HG03159 (cell line): ENCODE measurements at regions not wholly inside any gene's neighbourhood (a gene's known extent, or its start where the extent isn't known, plus 50 kb on each side); places are given as distances from the start of the nearest gene placed in this dataset.
"Not testable (repeated sequence)": the region's sequence is repeated elsewhere in the genome, so short reads cannot be mapped to it uniquely, and the experiment has no call there.

Experiments
- ATAC-seq: cut with Tn5 transposase; IDR thresholded peaks from one replicate; pipeline ENCODE4 v1.9.1; 2021; ENCODE audit warnings: mild to moderate bottlenecking, moderate library complexity; ENCODE audit not compliant: unreplicated experiment

- no peak for ATAC-seq
These were observed 1002.7 kb downstream of the STPG2 start for GRCh38 chr4:97140545-97140944.

GRCh38 chr4:97141332-97141731 lies 1001.9 kb downstream of the STPG2 start:
- ATAC-seq = not testable (repeated sequence)

GRCh38 chr4:97142410-97142809 lies 1000.9 kb downstream of the STPG2 start:
- no peak for ATAC-seq

- no peak for ATAC-seq
These were observed 1000.4 kb downstream of the STPG2 start for GRCh38 chr4:97142893-97143292.

- no peak for ATAC-seq
These were observed 999.1 kb downstream of the STPG2 start for GRCh38 chr4:97144199-97144598.

- no peak for ATAC-seq
These were observed 992.3 kb downstream of the STPG2 start for GRCh38 chr4:97150966-97151365.

- no peak for ATAC-seq
These were observed 991.1 kb downstream of the STPG2 start for GRCh38 chr4:97152149-97152548.

- ATAC-seq = no peak
These were observed 990.2 kb downstream of the STPG2 start for GRCh38 chr4:97153042-97153441.

GRCh38 chr4:97159625-97160024 lies 983.7 kb downstream of the STPG2 start:
- ATAC-seq = no peak

GRCh38 chr4:97185233-97185632 lies 958.0 kb downstream of the STPG2 start:
- ATAC-seq = no peak

GRCh38 chr4:97197106-97197505 lies 946.2 kb downstream of the STPG2 start:
- no peak for ATAC-seq

- ATAC-seq = no peak
These were observed 934.5 kb downstream of the STPG2 start for GRCh38 chr4:97208749-97209148.

- no peak for ATAC-seq
These were observed 927.8 kb downstream of the STPG2 start for GRCh38 chr4:97215409-97215941.

GRCh38 chr4:97216046-97216445 lies 927.2 kb downstream of the STPG2 start:
- ATAC-seq = no peak

GRCh38 chr4:97235521-97235920 lies 907.8 kb downstream of the STPG2 start:
- ATAC-seq = no peak

GRCh38 chr4:97238956-97239666 lies 904.2 kb downstream of the STPG2 start:
- no peak for ATAC-seq

- no peak for ATAC-seq
These were observed 903.6 kb downstream of the STPG2 start for GRCh38 chr4:97239667-97239997.

- ATAC-seq = no peak
These were observed 890.6 kb downstream of the STPG2 start for GRCh38 chr4:97252615-97253154.

GRCh38 chr4:97262769-97263168 lies 880.5 kb downstream of the STPG2 start:
- ATAC-seq = no peak

GRCh38 chr4:97270051-97270450 lies 873.2 kb downstream of the STPG2 start:
- no peak for ATAC-seq

- ATAC-seq = no peak
These were observed 863.9 kb downstream of the STPG2 start for GRCh38 chr4:97279391-97279790.

GRCh38 chr4:97300561-97300960 lies 842.7 kb downstream of the STPG2 start:
- no peak for ATAC-seq

- no peak for ATAC-seq
These were observed 837.9 kb downstream of the STPG2 start for GRCh38 chr4:97305351-97305750.
